Endothelial cell of umbilical vein (primary cell): ENCODE measurements at regions not wholly inside any gene's neighbourhood (a gene's known extent, or its start where the extent isn't known, plus 50 kb on each side); places are given as distances from the start of the nearest gene placed in this dataset.

ENCODE experiments used
- BruUV-seq: library from RNA; stranded (reverse); fragments of 400-500 nt; replicated peaks from 2 replicates; lab custom pipeline; 2021; lab: Mats Ljungman, UMichigan
- CTCF ChIA-PET: fragments of 300-600, 350-600 bp; sonication (Branson Sonifier 250); formaldehyde crosslinking; loops from one replicate; lab custom pipeline; 2021; ENCODE audit warnings: antibody characterized with exemption, inconsistent platforms; lab: Charles Lee
- POLR2A ChIA-PET: fragments of 300-600, 350-600 bp; sonication (Branson Sonifier 250); formaldehyde crosslinking; loops from one replicate; lab custom pipeline; 2021; ENCODE audit warnings: antibody characterized with exemption, inconsistent platforms; lab: Charles Lee
- DNase-seq: peaks from one replicate; pipeline ENCODE4 v3.0.0-alpha.2; 2011; ENCODE audit warnings: low read depth, low spot score
- FAIRE-seq: peaks from 2 replicates; lab custom pipeline; 2011; peaks lifted over from hg19 to GRCh38; lab: Jason Lieb, UNC
- H2AFZ ChIP-seq: 2 replicates; pipeline ENCODE4 v1.6.0; 2012; ENCODE audit warnings: low read depth, low read length, control low read depth, inconsistent platforms
- H3K27ac ChIP-seq: 2 replicates; pipeline ENCODE4 v1.5.1; 2011; ENCODE audit warnings: low read depth, mild to moderate bottlenecking, control low read depth, low read length, moderate library complexity; ENCODE audit not compliant: insufficient read depth
- H3K27me3 ChIP-seq, 2 experiments: 2 replicates each; pipeline versions ENCODE4 v1.6.0 to v1.6.1; 2011; ENCODE audit warnings: low read length in 2 of 2, mixed read lengths in 1 of 2; ENCODE audit not compliant: control insufficient read depth in 2 of 2, insufficient read depth in 2 of 2
- H3K36me3 ChIP-seq, 2 experiments: 2 replicates in 1 of 2; 3 replicates in 1 of 2; pipeline ENCODE4 v1.5.1; 2011; ENCODE audit warnings: low read length in 2 of 2, mild to moderate bottlenecking in 1 of 2, moderate library complexity in 1 of 2; ENCODE audit not compliant: control insufficient read depth in 2 of 2, insufficient read depth in 2 of 2; ENCODE audit errors: extremely low read depth in 1 of 2
- H3K4me1 ChIP-seq: 3 replicates; pipeline ENCODE4 v1.5.1; 2011; ENCODE audit warnings: mild to moderate bottlenecking, low read length; ENCODE audit not compliant: control insufficient read depth, insufficient read depth; ENCODE audit errors: extremely low read depth
- H3K4me2 ChIP-seq: 2 replicates; pipeline ENCODE4 v1.6.1; 2011; ENCODE audit warnings: low read length, control low read depth, mixed read lengths; ENCODE audit not compliant: insufficient read depth
- H3K4me3 ChIP-seq, 3 experiments: fragments of 200-600 bp in 1 of 3; sonication (generic), shearing (Covaris generic) in 1 of 3; replicated peaks in 1 of 3; 2 replicates each; pipeline ENCODE4 v1.5.1; 2011 to 2016; ENCODE audit warnings: control low read depth in 3 of 3, low read length in 3 of 3, mild to moderate bottlenecking in 2 of 3, inconsistent platforms in 1 of 3, low read depth in 1 of 3, moderate library complexity in 1 of 3; ENCODE audit not compliant: insufficient read depth in 1 of 3
- H3K79me2 ChIP-seq: 2 replicates; pipeline ENCODE4 v1.6.0; 2012; ENCODE audit warnings: low read length, inconsistent platforms; ENCODE audit not compliant: control insufficient read depth, insufficient read depth
- H3K9ac ChIP-seq: replicated peaks from 2 replicates; pipeline ENCODE3; 2011; ENCODE audit warnings: low read length, control low read depth; ENCODE audit not compliant: insufficient read depth; ENCODE audit errors: extremely low read depth
- H3K9me1 ChIP-seq: replicated peaks from 3 replicates; pipeline ENCODE4 v1.6.0; 2011; ENCODE audit warnings: mild to moderate bottlenecking, low read length; ENCODE audit not compliant: control insufficient read depth, insufficient read depth; ENCODE audit errors: extremely low read depth
- H3K9me3 ChIP-seq: replicated peaks from 2 replicates; pipeline ENCODE4 v1.5.1; 2012; ENCODE audit warnings: low read length, inconsistent platforms; ENCODE audit not compliant: control insufficient read depth, insufficient read depth
- H4K20me1 ChIP-seq: replicated peaks from 2 replicates; pipeline ENCODE3; 2011; ENCODE audit warnings: mild to moderate bottlenecking, low read length; ENCODE audit not compliant: control insufficient read depth, insufficient read depth; ENCODE audit errors: extremely low read depth
- CTCF ChIP-seq, 2 donors: IDR thresholded peaks; 1 replicate in 1 of 2; 2 replicates in 1 of 2; pipeline ENCODE4 v1.5.1; 2011; ENCODE audit warnings: low read length in 2 of 2, mild to moderate bottlenecking in 2 of 2, moderate library complexity in 2 of 2, control low read depth in 1 of 2, inconsistent platforms in 1 of 2, low read depth in 1 of 2; ENCODE audit not compliant: insufficient read depth in 1 of 2; ENCODE audit errors: extremely low read depth in 1 of 2
- EZH2 ChIP-seq: IDR thresholded peaks from 2 replicates; pipeline ENCODE4 v1.6.1; 2012; ENCODE audit warnings: borderline replicate concordance, low read depth, mild to moderate bottlenecking, moderate library complexity, low read length, inconsistent platforms; ENCODE audit not compliant: severe bottlenecking
- FOS ChIP-seq: IDR thresholded peaks from 2 replicates; pipeline ENCODE4 v1.6.1; 2011; ENCODE audit warnings: mild to moderate bottlenecking, low read length, moderate library complexity, borderline replicate concordance; ENCODE audit not compliant: insufficient read depth
- GATA2 ChIP-seq: IDR thresholded peaks from 2 replicates; pipeline ENCODE4 v1.7.0; 2011; ENCODE audit warnings: low read depth, mild to moderate bottlenecking, moderate library complexity, mixed read lengths, low read length; ENCODE audit not compliant: insufficient read length, insufficient read depth
- JUN ChIP-seq: IDR thresholded peaks from 2 replicates; pipeline ENCODE4 v1.6.1; 2011; ENCODE audit warnings: borderline replicate concordance, low read depth; ENCODE audit not compliant: insufficient read length, insufficient read depth
- MAX ChIP-seq: IDR thresholded peaks from 2 replicates; pipeline ENCODE4 v1.6.1; 2011; ENCODE audit not compliant: insufficient read depth, insufficient read length
- MYC ChIP-seq: IDR thresholded peaks from one replicate; pipeline ENCODE4 v1.6.1; 2011; ENCODE audit warnings: mild to moderate bottlenecking, low read depth, low read length
- POLR2A ChIP-seq: IDR thresholded peaks from 2 replicates; pipeline ENCODE4 v1.6.1; 2012; ENCODE audit warnings: low read depth, mild to moderate bottlenecking, control low read depth, low read length
- POLR2AphosphoS5 ChIP-seq: IDR thresholded peaks from 2 replicates; pipeline ENCODE4 v1.6.1; 2012; ENCODE audit warnings: low read depth, mild to moderate bottlenecking, control low read depth, low read length, moderate library complexity; ENCODE audit not compliant: insufficient read depth
- dilution Hi-C: fragments of 300-500 bp; cut with MboI; formaldehyde crosslinking; loops from one replicate; pipeline ENCODE4 v1.15.0; 2019; ENCODE audit warnings: low sequenced_read_pairs; ENCODE audit not compliant: extremely low pct_ligation_motif_present
- intact Hi-C: fragments of 100-400 bp; cut with micrococcal nuclease; formaldehyde crosslinking; loops from one replicate; pipeline ENCODE4 v1.10.0; 2022

- Histone ChIP-seq H3K79me2 (no peaks in the 10 kb centered on the region), H3K27me3 (no peaks in the 10 kb centered on the region), H3K27ac (no peak overlapping the region), H3K9ac (no peak overlapping the region), H3K4me2 (no peak overlapping the region), H3K36me3 (no peaks in the 10 kb centered on the region), H3K4me1 (no peaks in the 10 kb centered on the region), H2AFZ (no peak overlapping the region), H3K9me1 (no peaks in the 10 kb centered on the region), H4K20me1 (no peaks in the 10 kb centered on the region), H3K4me3 (no peak overlapping the region), H3K9me3 (no peaks in the 10 kb centered on the region)
- no TSS peak for BruUV-seq
- POLR2A ChIA-PET, result no interaction called here
- no peak for TF ChIP-seq CTCF (IDR thresholded peaks at IDR 0.05; ENCODE audit: extremely low read depth in 1 of 2, insufficient read depth in 1 of 2, low read depth in 1 of 2, low read length in 2 of 2)
- TF ChIP-seq JUN, result no peak
- TF ChIP-seq FOS, result no peak
- TF ChIP-seq EZH2, result no peak
- no peak for TF ChIP-seq MAX
- TF ChIP-seq POLR2A, result no peak
- no peak for TF ChIP-seq MYC
- no peak for TF ChIP-seq POLR2AphosphoS5
- TF ChIP-seq GATA2, result no peak
- FAIRE-seq (no peak), DNase-seq (no peak)
- intact Hi-C loops (no loop called here), dilution Hi-C loops (no loop called here)
- CTCF ChIA-PET, result no interaction called here
These were observed 414.6 kb downstream of the CAAP1 start for GRCh38 chr9:26477963-26478362.
